Heart left ventricle (tissue), 16 donors: ENCODE measurements at regions not wholly inside any gene's neighbourhood (a gene's known extent, or its start where the extent isn't known, plus 50 kb on each side); places are given as distances from the start of the nearest gene placed in this dataset.

Experiments
- ATAC-seq, 4 donors: fragments of 200-7000 bp; cut with Tn5 transposase; one replicate each; pipeline ENCODE4 v1.9.1; 2020 to 2022; ENCODE audit warnings: moderate library complexity in 4 of 4, mild to moderate bottlenecking in 3 of 4, moderate number of reproducible peaks in 1 of 4
- DNase-seq, 5 donors: peaks; one replicate each; pipeline ENCODE4 v3.0.0-alpha.2; 2020
- H3K27ac ChIP-seq, 12 donors: fragments of 200-600 bp; sonication (generic) in 4 of 12; one replicate each; pipeline versions ENCODE4 v1.5.0 to v1.8.0; 2016 to 2022; ENCODE audit warnings: mild to moderate bottlenecking in 2 of 12
- H3K27me3 ChIP-seq, 9 donors: fragments of 200-600 bp; sonication (generic) in 2 of 9; one replicate each; pipeline versions ENCODE4 v1.5.1 to v1.8.0; 2016 to 2022; ENCODE audit warnings: mild to moderate bottlenecking in 3 of 9
- H3K36me3 ChIP-seq, 9 donors: fragments of 200-600 bp; sonication (generic) in 2 of 9; one replicate each; pipeline versions ENCODE4 v1.5.0 to v1.8.0; 2018 to 2022; ENCODE audit warnings: mild to moderate bottlenecking in 2 of 9
- H3K4me1 ChIP-seq, 12 donors: fragments of 200-600 bp; sonication (generic) in 4 of 12; one replicate each; pipeline versions ENCODE4 v1.5.0 to v1.8.0; 2016 to 2022; ENCODE audit warnings: mild to moderate bottlenecking in 3 of 12
- H3K4me3 ChIP-seq, 12 donors: fragments of 200-600 bp; sonication (generic) in 4 of 12; one replicate each; pipeline versions ENCODE4 v1.5.0 to v1.8.0; 2017 to 2022; ENCODE audit warnings: mild to moderate bottlenecking in 9 of 12, moderate library complexity in 4 of 12
- H3K9me3 ChIP-seq, 12 donors: fragments of 200-600 bp; sonication (generic) in 4 of 12; one replicate each; pipeline versions ENCODE4 v1.5.0 to v1.8.0; 2016 to 2022; ENCODE audit warnings: mild to moderate bottlenecking in 1 of 12
- POLR2A ChIP-seq, 2 donors: fragments of 450-650 bp; IDR thresholded peaks; one replicate each; pipeline ENCODE4 v1.6.1; 2017; ENCODE audit warnings: antibody characterized with exemption in 2 of 2, mild to moderate bottlenecking in 2 of 2, moderate library complexity in 2 of 2
- WGBS, 4 donors: extraction: QIAGEN DNeasy Blood & Tissue Kit in 2 of 4; methylation state at CpG; one replicate each; pipeline versions ENCODE4 v1.1.5 to v1.1.7; 2013 to 2018; 5-methylcytosine and 5-hydroxymethylcytosine counted together
- intact Hi-C, 10 donors: fragments of 100-400 bp; cut with DNase I; formaldehyde crosslinking; loops; one replicate each; pipeline versions ENCODE4 v1.11.1 to v1.14.2; 2022
- TF ChIP-seq, protein P1 (sequence below), 12 donors: fragments of 200-600 bp; sonication (generic) in 4 of 12; IDR thresholded peaks; one replicate each; pipeline versions ENCODE4 v1.5.0 to v1.8.0; 2018 to 2022; ENCODE audit warnings: antibody characterized with exemption in 12 of 12, mild to moderate bottlenecking in 5 of 12
- donor health status: ischemic (EF 13 %, LVEDD 7.1; RV severe dilation, severe dysfunction).
- donor health status: healthy with polysubstance abuse.
- donor health status: DM: no; HTN: yes; CAD: no.
- donor health status: DM: no; HTN: no; CAD: no.
- donor health status: ischemic (EF 25% LVEDD 6.9; RV normal size, moderate dysfunction).
- donor health status: ischemic (EF 25% LVEDD 5.7; RV mildly dilated, moderate dysfunction).
- donor health status: healthy.
- donor health status: DM: yes; HTN: yes; CAD: no.
- donor health status: ischemic (EF 35%, LVEDD 5.7; RV mildly dilated, moderate dysfunction).
- donor health status: nonischemic (EF 11% LVEDD 7.7; RV severe dilation, severe dysfunction).
- donor health status: DM: yes; HTN: yes; CAD: no.
- donor health status: PGD.
- donor health status: ischemic (EF 29% LVEDD 5.4; RV normal size, mild dysfunction).
- donor health status: nonischemic (EF 23%, LVEDD 6.1; RV moderate dilation, normal function).

- Histone ChIP-seq H3K27me3 (no peaks in the 10 kb centered on the region), H3K4me1 (peaks cover 0 to 3% (median 0%) of the 10 kb centered on the region in 12 donors), H3K27ac (no peak overlapping the region), H3K9me3 (peaks cover 0 to 9% (median 0%) of the 10 kb centered on the region in 12 donors), H3K4me3 (no peak overlapping the region), H3K36me3 (no peaks in the 10 kb centered on the region)
- intact Hi-C loops: no loop called here
- TF ChIP-seq POLR2A (IDR thresholded peaks at IDR 0.05): no peak
- TF ChIP-seq, protein P1, sequence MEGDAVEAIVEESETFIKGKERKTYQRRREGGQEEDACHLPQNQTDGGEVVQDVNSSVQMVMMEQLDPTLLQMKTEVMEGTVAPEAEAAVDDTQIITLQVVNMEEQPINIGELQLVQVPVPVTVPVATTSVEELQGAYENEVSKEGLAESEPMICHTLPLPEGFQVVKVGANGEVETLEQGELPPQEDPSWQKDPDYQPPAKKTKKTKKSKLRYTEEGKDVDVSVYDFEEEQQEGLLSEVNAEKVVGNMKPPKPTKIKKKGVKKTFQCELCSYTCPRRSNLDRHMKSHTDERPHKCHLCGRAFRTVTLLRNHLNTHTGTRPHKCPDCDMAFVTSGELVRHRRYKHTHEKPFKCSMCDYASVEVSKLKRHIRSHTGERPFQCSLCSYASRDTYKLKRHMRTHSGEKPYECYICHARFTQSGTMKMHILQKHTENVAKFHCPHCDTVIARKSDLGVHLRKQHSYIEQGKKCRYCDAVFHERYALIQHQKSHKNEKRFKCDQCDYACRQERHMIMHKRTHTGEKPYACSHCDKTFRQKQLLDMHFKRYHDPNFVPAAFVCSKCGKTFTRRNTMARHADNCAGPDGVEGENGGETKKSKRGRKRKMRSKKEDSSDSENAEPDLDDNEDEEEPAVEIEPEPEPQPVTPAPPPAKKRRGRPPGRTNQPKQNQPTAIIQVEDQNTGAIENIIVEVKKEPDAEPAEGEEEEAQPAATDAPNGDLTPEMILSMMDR (IDR thresholded peaks at IDR 0.05): no peak
- DNase-seq: no peak
- no peak for ATAC-seq
These were observed 223.8 kb upstream of the S1PR3 start for GRCh38 chr9:88767504-88767790.

- TF ChIP-seq, protein P1 (IDR thresholded peaks at IDR 0.05): no peak
- no peak for TF ChIP-seq POLR2A (IDR thresholded peaks at IDR 0.05)
- intact Hi-C loops: loop anchor here in 1 of 10 donors (10.0 kb wide), 1 partner anchor 222 kb away; the partner anchor contains the start of gene S1PR3
- DNase-seq (no peak), ATAC-seq (no peak)
- Histone ChIP-seq H3K27me3 (no peaks in the 10 kb centered on the region), H3K27ac (no peak overlapping the region), H3K36me3 (no peaks in the 10 kb centered on the region), H3K4me1 (peaks cover 0 to 31% (median 11%) of the 10 kb centered on the region in 12 donors), H3K9me3 (no peaks in the 10 kb centered on the region), H3K4me3 (no peak overlapping the region)
- WGBS, 4 donors: 70 to 90% (median 80%) methylated on average over 3 of the region's 3 CpGs
These were observed 218.7 kb upstream of the S1PR3 start for GRCh38 chr9:88772575-88772974.

DNA sequence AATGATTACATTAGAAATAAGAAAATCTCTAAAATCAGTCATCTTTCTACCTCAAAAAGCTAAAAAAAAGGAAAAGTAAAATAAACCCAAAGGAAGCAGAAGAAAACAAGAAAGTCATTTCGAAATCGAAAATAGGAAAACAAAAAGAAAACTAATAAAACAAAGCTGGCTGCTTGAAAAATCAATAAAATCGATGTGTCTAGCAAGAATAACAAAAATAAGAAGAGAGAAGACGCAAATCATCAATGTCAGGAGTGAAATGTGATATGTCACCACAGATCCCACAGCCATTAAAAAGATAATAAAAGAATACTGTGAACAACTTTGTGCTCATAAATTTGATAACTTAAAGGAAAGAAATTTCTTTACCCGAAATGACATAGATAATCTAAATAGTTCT lies 218.1 kb upstream of the S1PR3 start:
- DNase-seq: no peak
- ATAC-seq: no peak
- no peaks in the 10 kb centered on the region for H3K36me3 ChIP-seq
- no peak for TF ChIP-seq POLR2A (IDR thresholded peaks at IDR 0.05)
- TF ChIP-seq, protein P1 (IDR thresholded peaks at IDR 0.05): no peak
- no peaks in the 10 kb centered on the region for H3K9me3 ChIP-seq
- no peaks in the 10 kb centered on the region for H3K27me3 ChIP-seq
- H3K27ac ChIP-seq: no peak overlapping the region
- intact Hi-C loops: loop anchor here in 1 of 10 donors (10.0 kb wide), 1 partner anchor 222 kb away; the partner anchor contains the start of gene S1PR3
- peaks cover 0 to 36% (median 15%) of the 10 kb centered on the region in 12 donors for H3K4me1 ChIP-seq
- 88 to 93% (median 89%) methylated on average over 5 of the region's 5 CpGs for WGBS, 4 donors
- no peak overlapping the region for H3K4me3 ChIP-seq

- Histone ChIP-seq H3K4me1 (peaks cover 0 to 41% (median 18%) of the 10 kb centered on the region in 12 donors), H3K9me3 (no peaks in the 10 kb centered on the region), H3K36me3 (no peaks in the 10 kb centered on the region), H3K27ac (peak overlapping the region in 2 of 12 donors; percentile 4 to 29), H3K27me3 (no peaks in the 10 kb centered on the region), H3K4me3 (no peak overlapping the region)
- ATAC-seq: no peak
- WGBS, 4 donors: 67 to 77% (median 70%) methylated on average over 4 of the region's 4 CpGs
- TF ChIP-seq POLR2A (IDR thresholded peaks at IDR 0.05): no peak
- TF ChIP-seq, protein P1 (IDR thresholded peaks at IDR 0.05): peak in 3 of 12 donors; percentile 18 to 24 (median 18)
- intact Hi-C loops: loop anchor here in 1 of 10 donors (10.0 kb wide), 1 partner anchor 221 kb away; the partner anchor contains the start of gene S1PR3
- no peak for DNase-seq
These were observed 217.5 kb upstream of the S1PR3 start for GRCh38 chr9:88773627-88774244.
